ENCODE measurements at regions not wholly inside any gene's neighbourhood (a gene's known extent, or its start where the extent isn't known, plus 50 kb on each side); places are given as distances from the start of the nearest gene placed in this dataset.

DNA sequence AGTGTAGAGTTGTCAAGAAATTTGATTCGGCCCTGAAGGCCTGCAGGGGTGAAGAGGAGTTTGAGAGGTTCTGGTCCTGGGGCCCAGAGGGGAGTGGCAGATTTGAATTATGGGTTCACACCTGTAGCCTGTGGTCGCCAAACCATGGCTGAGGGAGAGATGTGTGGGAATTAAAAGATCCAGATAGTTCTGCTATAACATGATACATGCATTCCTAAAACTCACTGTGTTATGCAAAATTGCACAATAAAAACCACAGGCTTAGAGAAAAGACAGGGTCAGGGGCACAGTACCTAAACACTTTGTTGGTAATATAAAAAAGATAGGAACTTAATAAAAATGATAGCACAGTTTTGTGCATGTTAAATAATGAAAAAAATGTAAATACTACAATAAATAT is 106.2 kb downstream of the TMEM30B start:
- TF ChIP-seq, protein P1, sequence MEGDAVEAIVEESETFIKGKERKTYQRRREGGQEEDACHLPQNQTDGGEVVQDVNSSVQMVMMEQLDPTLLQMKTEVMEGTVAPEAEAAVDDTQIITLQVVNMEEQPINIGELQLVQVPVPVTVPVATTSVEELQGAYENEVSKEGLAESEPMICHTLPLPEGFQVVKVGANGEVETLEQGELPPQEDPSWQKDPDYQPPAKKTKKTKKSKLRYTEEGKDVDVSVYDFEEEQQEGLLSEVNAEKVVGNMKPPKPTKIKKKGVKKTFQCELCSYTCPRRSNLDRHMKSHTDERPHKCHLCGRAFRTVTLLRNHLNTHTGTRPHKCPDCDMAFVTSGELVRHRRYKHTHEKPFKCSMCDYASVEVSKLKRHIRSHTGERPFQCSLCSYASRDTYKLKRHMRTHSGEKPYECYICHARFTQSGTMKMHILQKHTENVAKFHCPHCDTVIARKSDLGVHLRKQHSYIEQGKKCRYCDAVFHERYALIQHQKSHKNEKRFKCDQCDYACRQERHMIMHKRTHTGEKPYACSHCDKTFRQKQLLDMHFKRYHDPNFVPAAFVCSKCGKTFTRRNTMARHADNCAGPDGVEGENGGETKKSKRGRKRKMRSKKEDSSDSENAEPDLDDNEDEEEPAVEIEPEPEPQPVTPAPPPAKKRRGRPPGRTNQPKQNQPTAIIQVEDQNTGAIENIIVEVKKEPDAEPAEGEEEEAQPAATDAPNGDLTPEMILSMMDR (IDR thresholded peaks at IDR 0.05): no peak
- TF ChIP-seq POLR2A (IDR thresholded peaks at IDR 0.05): no peak
